GM18861 (cell line): ENCODE measurements at regions not wholly inside any gene's neighbourhood (a gene's known extent, or its start where the extent isn't known, plus 50 kb on each side); places are given as distances from the start of the nearest gene placed in this dataset.

Source experiments
- ATAC-seq: cut with Tn5 transposase; IDR thresholded peaks from one replicate; pipeline ENCODE4 v1.9.1; 2021; ENCODE audit not compliant: unreplicated experiment

DNA sequence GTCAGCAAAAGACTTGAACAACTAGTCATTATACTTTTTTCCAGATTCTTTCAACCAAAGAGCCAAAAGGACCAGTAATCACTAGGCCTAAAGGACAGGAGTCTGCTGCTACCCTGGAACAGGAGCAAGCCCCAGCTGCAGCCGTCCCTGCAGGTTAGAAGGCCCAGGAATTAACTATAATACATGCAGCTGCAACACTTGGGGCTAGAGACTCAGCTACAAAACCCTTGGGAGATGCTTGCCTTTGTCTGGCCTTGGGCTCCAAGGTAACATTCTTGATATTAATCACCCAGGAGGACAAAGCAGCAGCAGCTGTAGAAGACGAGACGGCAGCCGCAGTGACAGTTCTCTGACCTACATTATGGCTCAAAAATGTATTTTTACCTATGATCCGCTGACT lies 841.2 kb upstream of the ADGRL4 start:
- peak; percentile 71 for ATAC-seq

DNA sequence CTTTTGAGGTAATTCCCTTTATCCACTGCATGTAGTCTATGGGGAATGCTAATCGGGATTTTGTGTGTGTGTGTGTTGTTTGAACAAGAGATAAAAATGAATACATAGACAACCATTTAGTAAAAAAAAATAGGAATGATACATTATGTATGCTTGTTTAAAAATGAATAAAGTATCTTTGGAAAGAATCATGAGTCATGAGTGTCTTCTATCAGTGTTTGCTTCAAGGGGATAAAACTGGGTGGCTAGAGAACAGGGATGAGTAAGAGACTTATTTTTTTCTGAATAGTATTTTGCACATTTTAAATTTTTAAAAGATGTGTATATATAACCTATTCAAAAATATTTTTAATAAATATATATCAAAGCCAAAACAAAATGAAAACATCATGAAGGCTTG lies 839.4 kb upstream of the ADGRL4 start:
- ATAC-seq: no peak

DNA sequence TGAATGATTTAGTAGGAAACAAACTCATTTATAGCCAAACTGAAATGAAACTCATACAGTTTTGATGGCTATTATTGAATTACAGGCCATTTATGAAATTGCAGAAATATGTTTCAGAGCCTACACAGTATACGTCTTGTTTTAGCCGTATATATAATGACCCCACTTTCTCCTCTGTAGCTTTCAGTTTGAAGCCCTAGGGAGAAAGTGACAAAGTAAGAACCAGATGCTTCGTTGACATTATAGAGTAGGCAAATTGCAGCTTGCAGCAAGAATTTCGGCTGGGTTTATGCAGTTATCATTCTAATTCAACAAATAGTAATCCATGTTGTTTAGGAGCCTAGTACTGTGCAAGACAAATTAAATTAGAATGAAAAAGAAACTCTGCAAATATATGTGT lies 836.3 kb upstream of the ADGRL4 start:
- ATAC-seq: no peak

DNA sequence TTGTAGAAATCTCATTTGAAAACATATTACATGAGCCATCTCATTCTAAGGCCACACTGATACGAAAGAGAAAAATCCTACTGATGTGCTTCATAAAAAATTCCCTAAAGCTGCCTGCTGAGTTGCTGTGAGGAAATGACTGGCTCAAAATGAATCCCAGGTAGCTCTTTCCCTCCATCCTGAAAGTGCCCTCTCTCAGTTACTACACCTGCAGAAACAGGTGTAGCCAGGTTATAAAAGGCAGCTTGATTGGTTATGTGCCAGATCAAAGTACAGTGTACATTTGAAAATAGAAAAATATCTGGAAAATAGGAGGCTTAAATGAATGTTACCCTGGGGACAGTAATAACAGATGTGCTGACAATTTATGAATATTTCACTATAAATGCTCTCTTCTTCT lies 833.4 kb upstream of the ADGRL4 start:
- no peak for ATAC-seq

DNA sequence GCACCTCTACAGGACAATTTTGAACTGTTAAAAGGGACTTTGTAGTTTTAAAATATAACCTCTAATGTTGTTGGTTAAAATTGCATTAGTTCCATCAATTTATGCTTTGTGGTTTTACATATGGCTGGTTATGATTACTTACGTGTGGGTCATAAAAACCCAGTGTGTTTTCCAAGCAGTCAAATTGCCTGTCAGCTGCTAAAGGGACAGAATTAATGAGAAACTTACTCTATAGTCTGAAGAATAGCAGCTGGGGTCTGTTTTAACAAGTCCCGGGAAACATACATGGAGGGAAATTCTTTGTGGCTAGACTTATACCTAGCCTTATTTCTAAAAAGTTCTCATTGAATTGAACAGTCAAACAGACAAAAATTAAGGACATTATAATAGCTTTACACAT lies 820.9 kb upstream of the ADGRL4 start:
- ATAC-seq: no peak

DNA sequence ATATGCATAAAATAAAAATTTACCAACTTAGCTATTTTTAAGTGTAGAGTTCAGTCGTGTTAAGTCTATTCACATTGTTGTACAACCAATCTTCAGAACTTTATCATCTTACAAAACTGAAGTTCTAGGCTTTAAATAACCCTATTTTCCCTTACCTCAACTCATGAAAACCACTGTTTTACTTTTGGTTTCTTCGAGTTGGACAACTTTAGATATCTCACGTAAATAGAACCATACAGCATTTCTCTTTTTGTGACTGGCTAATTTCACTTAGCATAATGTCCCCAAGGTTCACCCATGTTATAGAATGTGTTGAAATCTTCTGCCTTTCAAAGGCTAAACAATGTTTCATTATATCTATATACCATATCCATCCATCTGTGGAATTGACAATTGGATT lies 819.0 kb upstream of the ADGRL4 start:
- no peak for ATAC-seq

- ATAC-seq: no peak
Observed at GRCh38 chr1:79822053-79822452, 815.5 kb upstream of the ADGRL4 start.

DNA sequence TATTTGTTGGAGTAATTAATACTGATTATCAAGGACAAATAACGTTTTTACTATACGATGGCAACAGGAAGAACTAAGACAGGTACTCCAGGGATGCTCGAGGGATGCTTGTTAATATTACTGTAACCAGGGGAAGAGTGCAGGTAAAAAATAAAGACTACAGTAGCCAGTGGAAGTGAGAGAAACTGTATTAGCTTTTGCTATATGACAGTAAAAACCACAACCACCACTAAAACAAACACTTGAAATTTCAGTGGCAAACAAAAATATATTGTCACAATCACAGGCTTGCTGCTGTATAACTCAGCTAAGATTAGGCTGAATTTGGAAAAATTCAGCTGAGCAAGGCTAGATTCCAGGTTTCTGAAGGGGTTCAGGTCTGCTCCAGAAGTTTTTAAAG lies 812.6 kb upstream of the ADGRL4 start:
- no peak for ATAC-seq

GRCh38 chr1:79817031-79817560 lies 810.6 kb upstream of the ADGRL4 start:
- no peak for ATAC-seq

DNA sequence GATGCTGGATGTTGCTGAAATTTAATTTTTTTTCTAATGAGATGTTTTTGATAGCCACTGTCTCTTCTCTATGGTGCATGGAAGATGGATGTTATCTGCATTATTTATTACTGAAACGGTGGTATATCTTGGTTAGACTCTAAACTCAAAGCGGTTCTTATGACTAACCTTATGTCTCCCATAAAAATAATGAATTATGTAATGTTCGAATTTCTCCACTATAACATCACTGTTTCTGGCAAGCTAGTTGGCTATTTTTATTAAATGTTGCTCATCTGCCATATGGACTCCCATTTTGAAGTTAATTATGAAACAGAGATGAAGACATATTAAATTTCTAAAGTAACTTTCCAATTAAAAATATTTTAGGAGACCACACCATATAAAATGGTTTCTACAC lies 808.6 kb upstream of the ADGRL4 start:
- ATAC-seq: no peak

GRCh38 chr1:79811173-79811572 lies 804.6 kb upstream of the ADGRL4 start:
- ATAC-seq: no peak

DNA sequence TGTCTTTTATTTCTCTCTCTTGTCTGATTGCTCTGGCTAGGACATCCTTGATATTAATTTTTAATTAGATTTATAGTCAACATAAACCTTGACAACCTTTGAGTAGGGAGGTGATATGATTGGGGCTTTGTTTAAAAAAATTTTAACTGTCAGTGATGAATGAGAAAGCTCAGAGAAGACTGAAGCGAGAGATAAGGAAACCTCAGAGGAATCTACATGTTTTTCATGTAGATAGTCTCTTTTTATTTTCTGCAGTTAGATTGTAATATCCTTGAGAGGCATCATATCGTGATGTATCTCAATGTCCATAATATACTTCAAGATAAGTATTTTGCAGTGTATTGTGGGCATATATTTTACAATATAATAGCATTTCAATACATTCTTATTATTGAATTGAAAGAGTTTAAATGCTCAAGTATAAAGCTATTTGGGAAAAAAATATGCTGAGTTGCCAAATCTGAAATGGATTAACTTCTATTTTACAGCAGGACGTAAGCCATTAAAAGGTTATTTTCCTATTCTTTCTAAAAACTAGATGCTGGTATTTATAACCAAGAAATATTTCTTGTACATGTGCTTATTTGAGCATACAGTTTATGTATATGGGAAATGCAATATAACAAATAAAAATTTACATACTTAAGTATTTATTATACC lies 802.4 kb upstream of the ADGRL4 start:
- no peak for ATAC-seq

DNA sequence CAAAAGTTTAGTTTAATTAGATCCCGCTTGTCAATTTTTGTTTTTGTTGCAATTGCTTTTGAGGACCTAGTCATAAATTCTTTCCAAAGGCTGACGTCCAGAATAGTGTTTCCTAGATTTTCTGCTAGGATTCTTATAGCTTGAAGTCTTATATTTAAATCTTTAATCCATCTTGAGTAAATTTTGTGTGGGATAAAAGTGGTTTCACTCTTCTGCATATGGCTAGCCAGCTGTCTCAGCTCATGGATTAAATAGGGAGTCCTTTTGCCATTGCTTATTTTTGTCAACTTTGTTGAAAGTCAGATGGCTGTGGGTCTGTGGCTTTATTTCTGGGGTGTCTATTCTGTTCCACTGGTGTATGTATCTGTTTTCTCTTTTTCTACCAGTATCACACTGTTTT lies 801.3 kb upstream of the ADGRL4 start:
- ATAC-seq: no peak

DNA sequence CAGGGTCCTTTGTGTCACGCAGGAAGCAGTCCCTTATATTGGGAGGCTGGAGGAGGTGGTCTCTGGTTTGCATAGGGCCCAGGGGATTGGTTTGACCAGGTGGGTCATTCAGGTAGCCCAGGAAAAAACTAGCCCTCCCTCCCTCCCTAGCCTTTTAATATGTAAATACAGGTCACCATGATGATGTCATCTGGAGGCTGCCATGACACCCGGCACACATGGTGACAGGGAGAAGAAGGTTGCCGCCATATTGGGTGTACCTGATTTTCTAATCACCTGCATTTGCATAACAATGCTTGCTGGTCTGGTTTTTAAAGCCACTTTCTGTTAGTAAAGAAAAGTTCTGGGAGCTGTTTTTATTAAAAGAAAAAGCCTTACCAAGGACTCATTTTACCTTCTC lies 791.0 kb upstream of the ADGRL4 start:
- no peak for ATAC-seq

GRCh38 chr1:79796434-79796833 lies 789.9 kb upstream of the ADGRL4 start:
- ATAC-seq: no peak

DNA sequence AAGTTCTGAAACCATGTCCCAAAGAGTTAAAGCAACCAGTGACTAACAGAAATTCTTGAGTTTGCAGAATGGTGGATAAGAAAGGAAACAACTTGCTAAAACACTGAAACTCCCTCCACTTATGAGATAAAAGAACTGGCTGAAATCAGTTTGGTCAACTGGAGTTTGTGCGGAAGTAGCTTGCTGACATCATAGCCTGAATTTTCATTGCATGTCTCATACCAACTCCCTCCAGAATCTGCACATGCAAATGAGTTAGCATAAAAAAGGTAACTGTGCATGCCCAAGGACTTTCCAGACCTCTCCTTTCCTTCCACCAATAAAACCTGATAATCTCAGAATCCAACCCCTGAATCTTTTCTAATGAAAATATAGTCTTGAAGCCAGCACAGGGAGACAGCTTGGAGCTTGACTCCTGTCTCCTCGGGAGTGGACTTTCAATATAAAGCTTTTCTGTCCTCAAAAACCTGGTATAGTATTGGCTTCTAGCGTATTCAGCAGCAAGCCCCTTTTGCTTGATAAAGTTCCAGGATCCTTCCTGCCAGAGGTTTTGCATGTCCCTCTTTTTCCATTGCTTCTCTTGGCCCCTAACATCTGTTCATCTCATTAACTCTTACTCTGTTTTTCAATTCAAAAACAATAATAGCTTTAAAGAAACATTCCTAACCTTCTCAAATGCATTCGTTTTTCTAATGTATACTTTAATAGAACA lies 785.8 kb upstream of the ADGRL4 start:
- no peak for ATAC-seq

DNA sequence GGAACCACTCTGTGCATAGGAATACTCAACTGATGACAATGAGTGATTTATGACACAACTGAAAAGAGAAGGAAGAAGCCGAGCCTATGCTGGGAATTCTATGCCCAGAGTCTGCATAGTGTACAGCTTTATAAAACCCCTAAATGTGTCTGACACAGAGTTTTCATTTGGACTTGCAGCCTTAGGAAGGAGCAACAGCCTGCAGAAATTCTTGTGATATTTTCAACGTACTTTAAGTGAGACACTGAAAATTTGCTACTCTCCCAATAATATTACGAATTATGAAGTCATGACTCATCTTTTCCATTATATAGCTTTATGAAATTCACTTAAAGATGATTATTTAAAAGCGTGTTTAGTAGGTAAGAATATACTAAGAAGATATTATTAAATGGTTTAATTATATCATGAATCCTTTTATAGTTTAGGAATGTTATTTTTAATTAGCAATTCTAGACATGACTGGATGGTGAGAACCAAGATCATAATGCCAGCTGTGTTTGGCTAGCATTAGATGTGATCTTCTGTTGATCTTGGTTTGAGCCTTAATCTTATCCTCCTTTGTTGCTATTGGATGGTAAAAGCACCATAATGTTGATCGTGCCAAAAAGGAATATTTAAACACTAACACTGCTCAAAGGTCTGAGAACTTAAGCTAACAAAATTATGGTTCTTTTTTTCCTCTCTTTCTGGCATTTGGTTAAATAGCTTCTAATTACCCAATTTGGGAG lies 785.1 kb upstream of the ADGRL4 start:
- ATAC-seq: no peak

- no peak for ATAC-seq
Observed at GRCh38 chr1:79790950-79791349, 784.4 kb upstream of the ADGRL4 start.

GRCh38 chr1:79787631-79788030 lies 781.1 kb upstream of the ADGRL4 start:
- no peak for ATAC-seq

- ATAC-seq: no peak
Observed at GRCh38 chr1:79785964-79786363, 779.4 kb upstream of the ADGRL4 start.

GRCh38 chr1:79785561-79785960 lies 779.0 kb upstream of the ADGRL4 start:
- ATAC-seq: no peak

DNA sequence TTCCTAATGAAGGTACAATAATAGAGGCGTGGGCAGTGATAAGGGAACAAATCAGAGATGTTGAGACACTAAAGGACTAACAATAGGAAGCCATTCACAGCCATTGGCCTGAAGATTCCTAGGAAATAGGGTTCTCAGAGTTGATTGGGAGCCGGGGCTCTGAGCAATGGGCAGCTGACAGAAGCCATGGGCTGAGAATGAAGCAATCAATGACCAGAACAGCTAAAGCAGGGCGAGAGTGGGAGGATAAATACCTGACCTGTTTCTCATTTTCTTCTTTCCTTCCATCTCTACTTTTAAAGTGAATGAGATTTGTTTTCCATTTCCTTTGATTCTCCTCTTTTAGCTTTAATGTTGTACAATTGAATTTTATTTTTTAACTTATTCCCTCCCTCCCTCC lies 774.7 kb upstream of the ADGRL4 start:
- ATAC-seq: no peak
